SK-N-SH (cell line): ENCODE measurements at regions not wholly inside any gene's neighbourhood (a gene's known extent, or its start where the extent isn't known, plus 50 kb on each side); places are given as distances from the start of the nearest gene placed in this dataset.

Source experiments
- CTCF ChIA-PET: fragments of 300-600, 350-600 bp; formaldehyde crosslinking; extraction: SDS; loops from one replicate; lab custom pipeline; 2021; lab: Yijun Ruan, JAX
- POLR2A ChIA-PET: fragments of 350-600 bp; sonication (Branson Sonifier 250); formaldehyde crosslinking; extraction: SDS; loops from one replicate; lab custom pipeline; 2020; ENCODE audit warnings: antibody characterized with exemption, inconsistent platforms; lab: Yijun Ruan, JAX
- DNase-seq: peaks from one replicate; pipeline ENCODE4 v3.0.0; 2012
- H2AFZ ChIP-seq: fragments of 200-600 bp; sonication (generic); 2 replicates; pipeline ENCODE4 v1.8.1; 2016; ENCODE audit warnings: antibody characterized with exemption, mild to moderate bottlenecking, low read depth
- H3F3A ChIP-seq: fragments of 200-600 bp; sonication (generic); replicated peaks from 2 replicates; pipeline ENCODE3; 2016; ENCODE audit warnings: antibody characterized with exemption, mild to moderate bottlenecking; ENCODE audit not compliant: insufficient read depth
- H3K27ac ChIP-seq, 2 experiments: fragments of 200-500 bp in 1 of 2; fragments of 200-600 bp in 1 of 2; sonication (Bioruptor generic) in 1 of 2; sonication (generic), shearing (Covaris generic) in 1 of 2; 2 replicates each; pipeline versions ENCODE4 v1.5.1 to v1.6.1; 2014 to 2016; ENCODE audit warnings: low read depth in 2 of 2, inconsistent platforms in 1 of 2, low read length in 1 of 2, mild to moderate bottlenecking in 1 of 2, mixed read lengths in 1 of 2
- H3K27me3 ChIP-seq: fragments of 200-600 bp; sonication (generic), shearing (Covaris generic); 2 replicates; pipeline ENCODE4 v1.6.1; 2016; ENCODE audit warnings: mixed run types; ENCODE audit not compliant: insufficient read depth
- H3K36me3 ChIP-seq, 2 experiments: fragments of 200-500 bp in 1 of 2; fragments of 200-600 bp in 1 of 2; sonication (Bioruptor generic) in 1 of 2; sonication (generic) in 1 of 2; replicated peaks in 1 of 2; 2 replicates each; pipeline versions ENCODE3 to v1.5.1; 2014 to 2016; ENCODE audit warnings: low read length in 1 of 2, mild to moderate bottlenecking in 1 of 2; ENCODE audit not compliant: insufficient read depth in 2 of 2, control insufficient read depth in 1 of 2
- H3K4me1 ChIP-seq, 2 experiments: fragments of 200-500 bp in 1 of 2; fragments of 200-600 bp in 1 of 2; sonication (Bioruptor generic) in 1 of 2; sonication (generic), shearing (Covaris generic) in 1 of 2; 2 replicates each; pipeline versions ENCODE4 v1.5.1 to v1.6.1; 2014 to 2016; ENCODE audit warnings: low read depth in 1 of 2, low read length in 1 of 2, mixed run types in 1 of 2; ENCODE audit not compliant: insufficient read depth in 2 of 2, control insufficient read depth in 1 of 2
- H3K4me2 ChIP-seq: fragments of 200-600 bp; sonication (generic), shearing (Covaris generic); 2 replicates; pipeline ENCODE4 v1.6.1; 2017; ENCODE audit warnings: mixed run types
- H3K4me3 ChIP-seq, 2 experiments: fragments of 200-500 bp in 1 of 2; fragments of 200-600 bp in 1 of 2; sonication (Bioruptor generic) in 1 of 2; sonication (generic), shearing (Covaris generic) in 1 of 2; 2 replicates each; pipeline versions ENCODE4 v1.5.1 to v1.8.1; 2014 to 2016; ENCODE audit warnings: low read depth in 2 of 2, inconsistent platforms in 1 of 2, low read length in 1 of 2, mild to moderate bottlenecking in 1 of 2, mixed read lengths in 1 of 2, moderate library complexity in 1 of 2
- H3K79me2 ChIP-seq: fragments of 200-600 bp; sonication (generic); 2 replicates; pipeline ENCODE4 v1.8.1; 2017; ENCODE audit warnings: mild to moderate bottlenecking; ENCODE audit not compliant: insufficient read depth
- H3K9ac ChIP-seq: fragments of 200-600 bp; sonication (generic); 2 replicates; pipeline ENCODE4 v1.6.1; 2017; ENCODE audit warnings: mixed run types
- H3K9me2 ChIP-seq: fragments of 200-600 bp; sonication (generic); 2 replicates; pipeline ENCODE4 v1.6.1; 2017; ENCODE audit warnings: mixed run types
- H3K9me3 ChIP-seq: fragments of 200-600 bp; sonication (generic); 2 replicates; pipeline ENCODE4 v1.6.1; 2017; ENCODE audit warnings: mixed run types, mild to moderate bottlenecking, moderate library complexity
- H4K20me1 ChIP-seq: fragments of 200-600 bp; sonication (generic); 2 replicates; pipeline ENCODE4 v1.6.1; 2017; ENCODE audit warnings: mild to moderate bottlenecking, mixed run types; ENCODE audit not compliant: insufficient read depth
- CHD2 ChIP-seq: fragments of 150-350 bp; IDR thresholded peaks from 2 replicates; pipeline ENCODE4 v1.6.1; 2018; ENCODE audit warnings: low read length; ENCODE audit not compliant: partially characterized antibody
- GABPA ChIP-seq: IDR thresholded peaks from 2 replicates; pipeline ENCODE4 v1.4.0; 2012; ENCODE audit warnings: low read depth, mild to moderate bottlenecking
- NFIC ChIP-seq: IDR thresholded peaks from 2 replicates; pipeline ENCODE4 v1.4.0; 2012; ENCODE audit warnings: borderline replicate concordance
- RXRA ChIP-seq: IDR thresholded peaks from 2 replicates; pipeline ENCODE4 v1.4.0; 2012; ENCODE audit warnings: low read depth, mild to moderate bottlenecking, borderline replicate concordance
- SMC3 ChIP-seq: IDR thresholded peaks from 2 replicates; pipeline ENCODE4 v1.6.1; 2012; ENCODE audit warnings: low read depth, low read length, improper control_type of control experiment
- WGBS: methylation state at CpG from one replicate; pipeline ENCODE4 v1.1.6; 2017; ENCODE audit warnings: low lambda C conversion rate; 5-methylcytosine and 5-hydroxymethylcytosine counted together
- TF ChIP-seq, protein P1 (sequence below): fragments of 150-350 bp; IDR thresholded peaks from 2 replicates; pipeline ENCODE4 v1.6.1; 2016; ENCODE audit warnings: mild to moderate bottlenecking, low read depth, low read length
- TF ChIP-seq, protein P2 (sequence below): IDR thresholded peaks from 2 replicates; pipeline ENCODE4 v1.6.1; 2012; ENCODE audit warnings: mild to moderate bottlenecking, low read depth, low read length, moderate library complexity
- TF ChIP-seq, protein P3 (sequence below): IDR thresholded peaks from 2 replicates; pipeline ENCODE4; 2012

DNA sequence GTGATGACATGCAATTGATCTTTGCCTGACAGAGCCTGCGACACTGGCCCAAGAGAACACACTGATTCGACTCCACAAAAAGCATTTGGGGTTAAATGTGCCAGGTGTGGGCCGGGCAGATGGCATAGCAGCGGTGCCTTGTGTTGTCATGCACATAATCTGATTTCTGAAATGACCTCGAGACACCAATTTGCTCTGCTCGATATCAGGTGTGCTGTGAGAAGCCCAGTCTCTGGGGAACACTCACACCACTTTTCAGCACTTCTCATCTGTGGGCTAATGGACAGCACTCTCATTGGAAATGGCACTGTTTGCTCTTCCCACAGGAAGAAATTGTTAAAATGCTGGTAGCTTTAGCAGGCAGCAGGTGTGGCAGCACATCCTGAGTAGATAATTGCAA is 738.3 kb upstream of the TENM3 start:
- no peak for DNase-seq
- Histone ChIP-seq H2AFZ (no peak overlapping the region), H4K20me1 (no peaks in the 10 kb centered on the region), H3K27ac (no peak overlapping the region), H3K9ac (no peak overlapping the region), H3K36me3 (no peaks in the 10 kb centered on the region), H3K4me3 (no peak overlapping the region), H3K9me2 (no peaks in the 10 kb centered on the region), H3K4me1 (peaks cover 0 to 3% of the 10 kb centered on the region in 2 experiments; a peak in 1 of 4 replicates), H3K27me3 (no peaks in the 10 kb centered on the region), H3K79me2 (no peaks in the 10 kb centered on the region), H3K4me2 (no peak overlapping the region), H3F3A (no peaks in the 10 kb centered on the region), H3K9me3 (no peaks in the 10 kb centered on the region)
- ChIA-PET POLR2A (no interaction called here), CTCF (no interaction called here)
- WGBS = 29% methylated on average over 6 of the region's 6 CpGs
- TF ChIP-seq, protein P1, sequence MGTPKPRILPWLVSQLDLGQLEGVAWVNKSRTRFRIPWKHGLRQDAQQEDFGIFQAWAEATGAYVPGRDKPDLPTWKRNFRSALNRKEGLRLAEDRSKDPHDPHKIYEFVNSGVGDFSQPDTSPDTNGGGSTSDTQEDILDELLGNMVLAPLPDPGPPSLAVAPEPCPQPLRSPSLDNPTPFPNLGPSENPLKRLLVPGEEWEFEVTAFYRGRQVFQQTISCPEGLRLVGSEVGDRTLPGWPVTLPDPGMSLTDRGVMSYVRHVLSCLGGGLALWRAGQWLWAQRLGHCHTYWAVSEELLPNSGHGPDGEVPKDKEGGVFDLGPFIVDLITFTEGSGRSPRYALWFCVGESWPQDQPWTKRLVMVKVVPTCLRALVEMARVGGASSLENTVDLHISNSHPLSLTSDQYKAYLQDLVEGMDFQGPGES = no peak
- TF ChIP-seq, protein P2, sequence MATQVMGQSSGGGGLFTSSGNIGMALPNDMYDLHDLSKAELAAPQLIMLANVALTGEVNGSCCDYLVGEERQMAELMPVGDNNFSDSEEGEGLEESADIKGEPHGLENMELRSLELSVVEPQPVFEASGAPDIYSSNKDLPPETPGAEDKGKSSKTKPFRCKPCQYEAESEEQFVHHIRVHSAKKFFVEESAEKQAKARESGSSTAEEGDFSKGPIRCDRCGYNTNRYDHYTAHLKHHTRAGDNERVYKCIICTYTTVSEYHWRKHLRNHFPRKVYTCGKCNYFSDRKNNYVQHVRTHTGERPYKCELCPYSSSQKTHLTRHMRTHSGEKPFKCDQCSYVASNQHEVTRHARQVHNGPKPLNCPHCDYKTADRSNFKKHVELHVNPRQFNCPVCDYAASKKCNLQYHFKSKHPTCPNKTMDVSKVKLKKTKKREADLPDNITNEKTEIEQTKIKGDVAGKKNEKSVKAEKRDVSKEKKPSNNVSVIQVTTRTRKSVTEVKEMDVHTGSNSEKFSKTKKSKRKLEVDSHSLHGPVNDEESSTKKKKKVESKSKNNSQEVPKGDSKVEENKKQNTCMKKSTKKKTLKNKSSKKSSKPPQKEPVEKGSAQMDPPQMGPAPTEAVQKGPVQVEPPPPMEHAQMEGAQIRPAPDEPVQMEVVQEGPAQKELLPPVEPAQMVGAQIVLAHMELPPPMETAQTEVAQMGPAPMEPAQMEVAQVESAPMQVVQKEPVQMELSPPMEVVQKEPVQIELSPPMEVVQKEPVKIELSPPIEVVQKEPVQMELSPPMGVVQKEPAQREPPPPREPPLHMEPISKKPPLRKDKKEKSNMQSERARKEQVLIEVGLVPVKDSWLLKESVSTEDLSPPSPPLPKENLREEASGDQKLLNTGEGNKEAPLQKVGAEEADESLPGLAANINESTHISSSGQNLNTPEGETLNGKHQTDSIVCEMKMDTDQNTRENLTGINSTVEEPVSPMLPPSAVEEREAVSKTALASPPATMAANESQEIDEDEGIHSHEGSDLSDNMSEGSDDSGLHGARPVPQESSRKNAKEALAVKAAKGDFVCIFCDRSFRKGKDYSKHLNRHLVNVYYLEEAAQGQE = no peak

DNA sequence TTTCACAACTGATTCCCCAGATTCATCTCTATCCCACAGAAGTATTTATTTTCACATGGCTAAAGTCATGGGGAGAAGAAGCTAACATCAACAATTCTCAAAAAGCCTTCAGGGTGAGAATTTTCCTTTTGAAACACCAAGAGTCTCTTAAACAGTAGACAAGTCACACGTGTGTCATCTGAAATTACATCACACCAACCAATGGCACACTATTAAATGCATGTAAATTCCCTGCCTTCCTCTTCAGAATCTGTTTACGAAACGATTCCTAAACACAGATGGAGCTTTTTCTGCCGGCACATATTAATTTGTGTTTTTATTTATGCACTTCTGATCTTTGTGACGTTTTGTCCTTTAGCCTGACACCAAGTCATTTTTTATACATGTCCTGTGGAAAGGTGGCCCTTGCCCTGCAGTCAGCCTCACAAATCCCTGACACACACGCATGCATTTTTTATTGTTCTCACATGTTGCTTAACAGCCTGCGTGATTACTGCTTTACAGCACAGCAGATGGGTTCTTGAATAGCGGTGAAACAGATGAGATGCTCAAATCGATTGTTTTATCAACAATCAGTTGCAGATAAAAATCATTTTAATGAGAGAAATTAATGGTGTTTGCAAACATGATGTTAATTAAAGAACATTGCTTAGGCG is 735.9 kb upstream of the TENM3 start:
- H3K9me2 ChIP-seq = no peaks in the 10 kb centered on the region
- DNase-seq = no peak
- no peak overlapping the region for H2AFZ ChIP-seq
- no peak overlapping the region for H3K4me3 ChIP-seq
- peaks cover 0 to 3% of the 10 kb centered on the region in 2 experiments; a peak in 1 of 4 replicates for H3K4me1 ChIP-seq
- H3K9ac ChIP-seq = no peak overlapping the region
- CTCF ChIA-PET = interaction anchor here (1.2 to 2.2 kb wide), 2 partner anchors 21 to 364 kb away, joined by 3 to 8 read pairs; no protein-coding TSS in a partner anchor
- no peak overlapping the region for H3K4me2 ChIP-seq
- POLR2A ChIA-PET = no interaction called here
- no peaks in the 10 kb centered on the region for H3K27me3 ChIP-seq
- WGBS = 62% methylated on average over 10 of the region's 10 CpGs
- no peaks in the 10 kb centered on the region for H3K9me3 ChIP-seq
- H3K36me3 ChIP-seq = no peaks in the 10 kb centered on the region
- TF ChIP-seq, protein P3, sequence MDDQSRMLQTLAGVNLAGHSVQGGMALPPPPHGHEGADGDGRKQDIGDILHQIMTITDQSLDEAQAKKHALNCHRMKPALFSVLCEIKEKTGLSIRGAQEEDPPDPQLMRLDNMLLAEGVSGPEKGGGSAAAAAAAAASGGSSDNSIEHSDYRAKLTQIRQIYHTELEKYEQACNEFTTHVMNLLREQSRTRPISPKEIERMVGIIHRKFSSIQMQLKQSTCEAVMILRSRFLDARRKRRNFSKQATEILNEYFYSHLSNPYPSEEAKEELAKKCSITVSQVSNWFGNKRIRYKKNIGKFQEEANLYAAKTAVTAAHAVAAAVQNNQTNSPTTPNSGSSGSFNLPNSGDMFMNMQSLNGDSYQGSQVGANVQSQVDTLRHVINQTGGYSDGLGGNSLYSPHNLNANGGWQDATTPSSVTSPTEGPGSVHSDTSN = no peak
- TF ChIP-seq GABPA (no peak), NFIC (no peak), CHD2 (no peak), SMC3 (no peak), RXRA (no peak)
- H4K20me1 ChIP-seq = no peaks in the 10 kb centered on the region
- no peaks in the 10 kb centered on the region for H3F3A ChIP-seq
- H3K27ac ChIP-seq = no peak overlapping the region
- H3K79me2 ChIP-seq = no peaks in the 10 kb centered on the region
